ENCODE measurements at regions not wholly inside any gene's neighbourhood (a gene's known extent, or its start where the extent isn't known, plus 50 kb on each side); places are given as distances from the start of the nearest gene placed in this dataset.
"Not testable (repeated sequence)": the region's sequence is repeated elsewhere in the genome, so short reads cannot be mapped to it uniquely, and the experiment has no call there.

DNA sequence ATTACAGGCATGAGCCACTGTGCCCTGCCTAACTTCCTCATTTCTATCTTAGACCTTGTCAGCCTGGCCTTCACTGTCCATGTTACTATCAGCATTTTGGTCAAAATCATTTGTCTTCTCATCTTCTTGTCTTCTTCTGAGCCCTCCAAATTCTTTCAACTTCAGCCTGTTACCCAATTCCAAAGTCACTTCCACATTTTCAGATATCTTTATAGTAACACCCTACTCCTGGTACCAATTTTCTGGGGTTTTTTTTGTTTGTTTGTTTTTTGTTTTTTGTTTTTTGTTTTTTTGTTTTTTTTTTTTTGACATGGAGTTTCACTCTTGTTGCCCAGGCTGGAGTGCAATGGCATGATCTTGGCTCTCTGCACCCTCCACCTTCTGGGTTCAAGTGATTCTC lies 90.3 kb upstream of the LARP1 start:
- Histone ChIP-seq H3K4me3 (no peak overlapping the region), H3K9ac (ENCODE audit: insufficient read length) (no peak overlapping the region), H3K36me3 (ENCODE audit: insufficient read depth, low read length) (no peaks in the 10 kb centered on the region), H3K27ac (no peak overlapping the region), H3K9me3 (ENCODE audit: low read depth, low read length) (no peaks in the 10 kb centered on the region)
- no peak for DNase-seq (ENCODE audit: low read depth, low spot score)
- no peak for TF ChIP-seq FOXP2 (optimal IDR thresholded peaks at IDR 0.05; ENCODE audit: control extremely low read depth, extremely low read length, insufficient read depth)
- TF ChIP-seq EZH2 (IDR thresholded peaks at IDR 0.05): no peak
- TF ChIP-seq POLR2AphosphoS5 (IDR thresholded peaks at IDR 0.05; ENCODE audit: borderline replicate concordance, low read depth, low read length): no peak

- TF ChIP-seq FOXP2 (optimal IDR thresholded peaks at IDR 0.05; ENCODE audit: control extremely low read depth, extremely low read length, insufficient read depth): no peak
- no peak for TF ChIP-seq EZH2 (IDR thresholded peaks at IDR 0.05)
- TF ChIP-seq POLR2AphosphoS5 (IDR thresholded peaks at IDR 0.05; ENCODE audit: borderline replicate concordance, low read depth, low read length): no peak
- no peak overlapping the region for H3K27ac ChIP-seq
- DNase-seq (ENCODE audit: low read depth, low spot score): no peak
- H3K4me3 ChIP-seq: no peak overlapping the region
- no peak overlapping the region for H3K9ac ChIP-seq (ENCODE audit: insufficient read length)
- no peaks in the 10 kb centered on the region for H3K36me3 ChIP-seq (ENCODE audit: insufficient read depth, low read length)
- H3K9me3 ChIP-seq (ENCODE audit: low read depth, low read length): no peaks in the 10 kb centered on the region
Observed at GRCh38 chr5:154663424-154663823, 91.8 kb upstream of the LARP1 start.

DNA sequence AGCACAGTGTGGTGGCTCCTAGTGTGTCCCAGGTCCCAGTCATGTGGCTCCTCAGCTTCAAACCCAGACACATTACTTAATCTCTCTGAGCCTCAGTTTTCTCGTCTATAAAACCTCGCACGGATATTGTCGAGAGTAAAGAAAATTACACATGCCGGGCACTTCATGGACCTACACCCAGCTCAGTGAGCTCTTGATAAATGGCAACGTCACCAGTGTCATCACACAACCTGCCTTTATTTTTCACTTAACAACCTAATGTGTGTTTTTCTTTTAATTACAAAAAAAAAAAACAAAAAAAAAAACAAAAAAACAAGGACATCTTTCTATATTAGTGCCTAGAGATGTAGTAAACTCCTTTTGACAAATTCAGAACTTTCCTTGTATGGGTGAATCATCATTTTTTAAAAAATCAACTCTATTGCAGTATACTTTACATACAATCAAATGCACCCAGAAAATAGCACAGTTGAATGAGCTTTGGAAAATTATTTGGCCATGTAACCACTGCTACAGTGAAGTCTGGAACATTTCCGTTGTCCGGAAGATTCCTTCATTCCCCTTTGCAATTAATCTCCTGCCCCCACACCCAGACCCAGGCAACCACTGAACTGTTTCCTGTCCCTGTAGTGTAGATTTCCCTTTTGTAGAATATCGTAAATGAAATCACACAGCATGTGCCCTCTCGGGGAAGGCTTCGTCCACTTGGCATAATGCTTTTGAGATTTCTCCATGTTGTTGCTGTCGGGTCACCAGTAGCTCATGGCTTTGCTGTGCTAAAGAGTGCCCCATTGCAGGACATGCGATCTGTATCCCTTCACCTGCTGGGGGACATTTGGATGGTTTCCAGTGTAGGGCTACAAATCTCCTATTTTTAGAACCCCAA lies 100.4 kb upstream of the LARP1 start:
- H3K4me3 ChIP-seq: peak overlapping the region; percentile 47
- H3K9ac ChIP-seq (ENCODE audit: insufficient read length): peak overlapping the region; percentile 76
- no peak for DNase-seq (ENCODE audit: low read depth, low spot score)
- peak overlapping the region; percentile 87 for H3K27ac ChIP-seq
- no peaks in the 10 kb centered on the region for H3K9me3 ChIP-seq (ENCODE audit: low read depth, low read length)
- TF ChIP-seq FOXP2 (optimal IDR thresholded peaks at IDR 0.05; ENCODE audit: control extremely low read depth, extremely low read length, insufficient read depth) (no peak), POLR2AphosphoS5 (IDR thresholded peaks at IDR 0.05; ENCODE audit: borderline replicate concordance, low read depth, low read length) (no peak), EZH2 (IDR thresholded peaks at IDR 0.05) (no peak)
- no peaks in the 10 kb centered on the region for H3K36me3 ChIP-seq (ENCODE audit: insufficient read depth, low read length)

GRCh38 chr5:154653764-154654485 lies 101.3 kb upstream of the LARP1 start:
- Histone ChIP-seq H3K36me3 (ENCODE audit: insufficient read depth, low read length) (no peaks in the 10 kb centered on the region), H3K4me3 (peak overlapping the region; percentile 47), H3K9me3 (ENCODE audit: low read depth, low read length) (no peaks in the 10 kb centered on the region), H3K9ac (ENCODE audit: insufficient read length) (peak overlapping the region; percentile 76), H3K27ac (peak overlapping the region; percentile 87)
- TF ChIP-seq FOXP2 (optimal IDR thresholded peaks at IDR 0.05; ENCODE audit: control extremely low read depth, extremely low read length, insufficient read depth) (no peak), EZH2 (IDR thresholded peaks at IDR 0.05) (no peak), POLR2AphosphoS5 (IDR thresholded peaks at IDR 0.05; ENCODE audit: borderline replicate concordance, low read depth, low read length) (no peak)
- DNase-seq (ENCODE audit: low read depth, low spot score): no peak

GRCh38 chr5:154653418-154653763 lies 101.8 kb upstream of the LARP1 start:
- H3K9ac ChIP-seq (ENCODE audit: insufficient read length): no peak overlapping the region
- no peaks in the 10 kb centered on the region for H3K36me3 ChIP-seq (ENCODE audit: insufficient read depth, low read length)
- no peak overlapping the region for H3K27ac ChIP-seq
- H3K4me3 ChIP-seq: no peak overlapping the region
- TF ChIP-seq POLR2AphosphoS5 (IDR thresholded peaks at IDR 0.05; ENCODE audit: borderline replicate concordance, low read depth, low read length) (no peak), EZH2 (IDR thresholded peaks at IDR 0.05) (no peak), FOXP2 (optimal IDR thresholded peaks at IDR 0.05; ENCODE audit: control extremely low read depth, extremely low read length, insufficient read depth) (no peak)
- DNase-seq (ENCODE audit: low read depth, low spot score): no peak
- no peaks in the 10 kb centered on the region for H3K9me3 ChIP-seq (ENCODE audit: low read depth, low read length)

- no peak for DNase-seq (ENCODE audit: low read depth, low spot score)
- Histone ChIP-seq H3K27ac (no peak overlapping the region), H3K9me3 (ENCODE audit: low read depth, low read length) (no peaks in the 10 kb centered on the region)
Observed at GRCh38 chr5:154652746-154653417, 102.3 kb upstream of the LARP1 start.

DNA sequence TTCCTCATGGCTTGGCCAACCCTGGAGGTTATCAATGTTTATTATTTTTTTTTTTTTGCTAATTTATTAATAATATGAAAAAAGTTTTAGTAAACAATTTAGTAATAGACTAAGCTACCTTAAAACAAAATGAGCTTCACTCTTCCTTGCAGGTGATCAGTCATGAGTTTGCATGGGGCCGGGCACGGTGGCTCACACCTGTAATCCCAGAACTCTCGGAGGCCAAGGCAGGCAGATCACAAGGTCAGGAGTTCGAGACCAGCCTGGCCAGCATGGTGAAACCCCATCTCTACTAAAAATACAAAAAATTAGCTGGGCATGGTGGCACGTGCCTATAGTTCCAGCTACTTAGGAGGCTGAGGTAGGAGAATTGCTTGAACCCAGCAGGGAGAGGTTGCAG lies 103.4 kb upstream of the LARP1 start:
- not testable (repeated sequence) for DNase-seq (ENCODE audit: low read depth, low spot score); H3K27ac ChIP-seq; H3K36me3 ChIP-seq (ENCODE audit: insufficient read depth, low read length); H3K4me3 ChIP-seq; H3K9me3 ChIP-seq (ENCODE audit: low read depth, low read length); H3K9ac ChIP-seq (ENCODE audit: insufficient read length)

More at GRCh38 chr5:154652746-154653417, 102.3 kb upstream of the LARP1 start:
- no peaks in the 10 kb centered on the region for H3K36me3 ChIP-seq (ENCODE audit: insufficient read depth, low read length)
- H3K4me3 ChIP-seq: no peak overlapping the region
- no peak overlapping the region for H3K9ac ChIP-seq (ENCODE audit: insufficient read length)
- TF ChIP-seq EZH2 (IDR thresholded peaks at IDR 0.05) (no peak), POLR2AphosphoS5 (IDR thresholded peaks at IDR 0.05; ENCODE audit: borderline replicate concordance, low read depth, low read length) (no peak), FOXP2 (optimal IDR thresholded peaks at IDR 0.05; ENCODE audit: control extremely low read depth, extremely low read length, insufficient read depth) (no peak)

GRCh38 chr5:154648706-154649105 lies 106.5 kb upstream of the LARP1 start:
- H3K9ac ChIP-seq (ENCODE audit: insufficient read length): no peak overlapping the region
- H3K27ac ChIP-seq: no peak overlapping the region
- H3K9me3 ChIP-seq (ENCODE audit: low read depth, low read length): no peaks in the 10 kb centered on the region
- DNase-seq (ENCODE audit: low read depth, low spot score): no peak
- TF ChIP-seq FOXP2 (optimal IDR thresholded peaks at IDR 0.05; ENCODE audit: control extremely low read depth, extremely low read length, insufficient read depth): no peak
- TF ChIP-seq POLR2AphosphoS5 (IDR thresholded peaks at IDR 0.05; ENCODE audit: borderline replicate concordance, low read depth, low read length): no peak
- no peak for TF ChIP-seq EZH2 (IDR thresholded peaks at IDR 0.05)
- H3K4me3 ChIP-seq: no peak overlapping the region
- no peaks in the 10 kb centered on the region for H3K36me3 ChIP-seq (ENCODE audit: insufficient read depth, low read length)
